ENCODE measurements at regions not wholly inside any gene's neighbourhood (a gene's known extent, or its start where the extent isn't known, plus 50 kb on each side); places are given as distances from the start of the nearest gene placed in this dataset.
"Not testable (repeated sequence)": the region's sequence is repeated elsewhere in the genome, so short reads cannot be mapped to it uniquely, and the experiment has no call there.

DNA sequence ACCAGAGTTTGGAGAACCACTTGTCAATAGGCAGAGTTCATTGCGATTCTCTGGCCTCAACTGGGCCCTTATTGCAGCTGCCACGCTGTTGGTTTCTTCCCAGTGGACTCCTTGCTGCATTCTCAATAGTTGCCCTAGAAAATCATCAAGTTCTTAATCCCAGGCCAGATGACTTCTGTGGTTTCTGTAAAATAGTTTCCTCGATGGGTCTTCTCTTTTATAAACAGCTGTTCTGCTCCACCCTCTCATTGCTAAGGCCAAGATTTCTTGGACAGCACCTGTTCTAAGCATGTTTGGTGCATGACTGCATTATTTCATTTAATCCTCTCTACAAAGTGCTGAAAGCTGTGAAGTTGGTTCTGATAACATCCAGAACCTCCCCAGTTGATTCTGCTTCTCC is 131.0 kb downstream of the BCL2L11 start:
- DNase-seq (ENCODE audit: low spot score): no peak

DNA sequence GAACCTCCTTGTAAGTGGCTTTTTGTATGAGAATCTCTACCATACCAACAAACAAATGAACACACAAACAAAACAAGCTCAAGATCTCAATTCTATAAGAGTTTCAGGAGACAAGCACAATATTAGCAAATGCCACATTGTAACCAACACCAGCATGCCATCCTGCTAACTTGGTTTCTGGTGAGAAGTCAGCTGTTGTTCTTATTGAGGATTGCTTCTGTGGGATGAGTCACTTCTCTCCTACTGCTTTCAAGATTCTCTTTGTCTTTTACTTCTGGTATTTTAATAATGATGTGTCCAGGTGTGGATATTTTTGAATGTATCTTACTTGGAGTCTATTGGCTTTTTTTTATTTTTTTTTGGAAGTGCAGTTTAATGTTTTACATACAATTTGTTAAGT is 131.7 kb downstream of the BCL2L11 start:
- no peak for DNase-seq (ENCODE audit: low spot score)

DNA sequence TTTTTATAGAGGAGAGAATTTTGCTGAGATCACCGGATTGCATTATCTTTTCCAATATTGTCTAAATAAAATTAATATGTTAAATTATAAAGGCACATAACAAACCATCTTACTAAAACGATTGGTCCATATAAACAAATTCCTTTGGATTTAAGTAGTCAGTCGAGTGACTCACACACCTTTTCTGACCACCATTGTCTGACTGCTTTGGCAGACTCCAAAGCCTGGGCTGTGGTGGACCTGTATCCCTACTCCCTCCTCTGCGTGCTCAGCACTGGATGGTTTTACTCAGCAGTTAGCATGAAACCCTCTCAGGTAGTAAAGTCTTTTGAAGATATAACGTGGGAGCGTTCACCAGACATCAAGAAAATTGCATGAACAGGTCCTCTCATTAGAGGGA is 134.2 kb downstream of the BCL2L11 start:
- not testable (repeated sequence) for DNase-seq (ENCODE audit: low spot score)

DNA sequence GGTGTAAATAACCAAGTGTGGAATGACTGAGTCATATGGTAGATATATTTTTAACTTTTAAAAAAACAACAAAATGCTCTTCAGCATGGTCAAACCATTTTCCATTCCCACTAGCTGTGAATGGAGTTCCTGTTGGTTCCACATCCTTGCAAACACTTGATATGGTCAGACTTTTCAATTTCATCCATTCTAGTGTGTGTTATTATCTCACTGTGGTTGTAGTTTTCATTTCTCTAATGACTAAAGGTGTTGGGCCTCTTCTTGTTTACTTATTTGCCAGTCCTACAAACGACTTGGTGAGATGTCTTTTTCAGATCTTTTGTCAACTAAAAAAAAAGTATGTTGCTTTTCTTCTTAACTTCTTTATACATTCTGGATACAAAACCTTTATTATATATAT is 135.9 kb downstream of the BCL2L11 start:
- DNase-seq (ENCODE audit: low spot score): not testable (repeated sequence)

DNA sequence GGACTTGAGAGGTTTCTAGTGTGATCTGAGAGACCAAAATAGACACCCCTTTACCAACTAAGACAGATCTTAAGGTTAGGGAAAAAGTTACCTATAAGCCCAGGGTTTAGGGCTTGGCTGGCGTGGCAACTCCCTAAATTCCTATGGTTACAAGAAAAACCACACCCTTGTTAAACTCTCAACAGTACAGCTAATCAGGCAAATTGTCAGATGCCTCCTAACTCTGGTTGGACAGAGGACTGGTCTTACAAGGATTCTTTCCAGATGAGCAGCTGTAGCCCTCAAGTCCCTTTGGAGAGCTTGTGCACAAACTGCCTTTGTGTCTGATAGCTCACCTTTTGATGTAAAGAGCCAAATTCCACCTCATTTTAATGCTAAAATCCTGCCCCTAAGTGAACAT is 136.9 kb downstream of the BCL2L11 start:
- not testable (repeated sequence) for DNase-seq (ENCODE audit: low spot score)

DNA sequence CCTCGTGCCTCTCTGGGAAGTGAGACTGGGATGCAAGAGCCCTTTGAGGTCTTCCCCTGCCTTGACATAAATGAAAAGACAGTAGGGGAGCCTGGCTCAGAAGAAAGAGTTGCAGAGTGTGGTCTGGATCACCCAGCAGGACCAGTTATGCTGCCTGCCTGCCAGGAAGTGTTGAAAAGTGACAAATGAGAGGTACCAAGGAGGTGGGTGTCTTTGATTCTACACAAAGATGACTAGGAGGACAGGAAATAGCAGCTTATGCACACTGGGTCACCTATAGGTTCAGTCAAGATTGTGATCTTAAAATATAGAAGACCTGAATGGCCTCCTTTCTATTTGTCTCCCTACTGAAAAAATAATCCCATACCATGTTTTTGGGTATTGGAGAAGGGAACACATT is 137.6 kb downstream of the BCL2L11 start:
- not testable (repeated sequence) for DNase-seq (ENCODE audit: low spot score)

DNA sequence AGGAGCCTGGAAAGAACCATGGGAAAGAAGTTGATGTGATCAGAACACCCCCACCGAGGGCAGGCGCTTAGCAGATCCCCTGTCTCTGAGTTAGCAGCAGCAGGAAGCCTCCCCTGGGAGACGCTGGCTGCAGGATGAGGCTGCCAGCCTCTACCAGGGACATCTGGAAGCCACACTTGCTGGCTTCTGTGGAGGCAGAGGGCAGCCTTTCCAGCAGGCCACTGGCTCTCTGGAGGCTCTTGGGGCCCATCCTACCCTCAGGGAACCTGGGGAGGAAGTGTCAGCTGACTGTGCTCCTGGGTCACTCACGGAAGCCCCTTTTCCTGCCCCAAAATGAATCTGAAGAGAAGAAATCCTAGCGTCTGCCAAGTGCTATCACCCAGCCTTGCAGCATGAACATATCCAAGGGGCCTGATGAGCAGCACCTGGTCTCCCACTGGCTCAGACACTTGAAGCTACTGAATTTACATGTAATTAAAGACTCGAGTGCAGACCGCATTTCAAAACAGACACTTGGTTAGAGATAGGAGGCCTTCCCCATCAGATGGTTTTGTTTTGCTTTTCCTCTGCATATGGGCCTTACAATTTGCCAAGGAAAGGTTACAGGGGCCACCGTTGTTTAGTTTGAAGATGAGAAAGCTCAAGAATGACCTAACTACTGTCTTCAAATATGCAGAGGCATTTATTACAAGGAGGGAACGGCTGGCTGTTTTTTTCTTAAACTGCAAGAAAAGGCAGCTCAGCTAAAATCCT is 142.1 kb downstream of the BCL2L11 start:
- DNase-seq (ENCODE audit: low spot score): not testable (repeated sequence)

DNA sequence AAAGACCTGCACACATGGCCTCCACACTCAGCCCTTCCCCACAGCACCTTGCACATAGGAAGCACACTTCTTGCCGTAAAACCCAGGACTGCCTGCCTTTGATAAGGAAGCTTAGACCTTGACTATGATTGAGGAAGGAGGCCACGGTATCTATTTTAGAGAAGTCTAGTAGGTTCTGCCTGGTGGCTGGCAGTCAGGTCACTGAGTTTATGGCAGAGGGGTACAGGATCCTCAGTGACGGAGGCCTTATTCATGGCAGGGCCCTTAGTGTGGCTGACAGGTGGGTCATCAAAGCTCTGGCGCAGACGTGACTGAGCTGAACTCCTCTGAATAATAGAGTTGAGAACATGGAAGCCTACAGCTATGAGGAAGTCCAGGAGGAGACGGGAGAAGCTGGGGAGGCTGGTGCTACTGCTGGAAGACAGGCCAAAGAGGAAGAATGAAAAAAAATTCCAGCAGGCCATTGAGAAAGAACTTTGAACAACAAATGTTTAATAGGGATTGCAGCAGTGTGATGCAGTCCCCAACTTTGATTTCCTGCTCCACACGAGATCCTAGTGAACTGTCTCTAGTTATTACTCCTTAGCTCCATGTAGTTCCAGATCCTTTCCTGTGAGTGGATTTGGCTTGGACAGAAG is 142.8 kb downstream of the BCL2L11 start:
- DNase-seq (ENCODE audit: low spot score): not testable (repeated sequence)

DNA sequence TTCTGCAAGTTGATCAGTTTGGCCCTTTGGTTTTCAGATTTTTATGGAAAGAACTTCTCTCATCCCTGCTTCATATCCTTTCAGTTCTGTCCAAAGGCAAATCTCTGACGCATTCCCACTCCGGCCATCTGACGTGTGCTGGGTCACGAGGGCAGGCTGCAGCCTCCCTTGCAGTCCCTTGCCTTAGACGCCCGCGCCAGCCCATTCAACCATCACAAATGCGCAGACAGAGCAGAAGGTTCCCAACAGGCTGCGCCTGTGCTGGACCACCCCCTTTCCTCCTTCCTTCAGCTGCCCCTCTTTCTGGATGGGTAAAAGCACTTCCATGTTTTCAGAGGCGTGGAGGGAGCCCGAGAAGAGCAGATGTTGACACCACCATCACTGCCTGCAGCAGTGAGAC is 144.2 kb downstream of the BCL2L11 start:
- DNase-seq (ENCODE audit: low spot score): not testable (repeated sequence)

DNA sequence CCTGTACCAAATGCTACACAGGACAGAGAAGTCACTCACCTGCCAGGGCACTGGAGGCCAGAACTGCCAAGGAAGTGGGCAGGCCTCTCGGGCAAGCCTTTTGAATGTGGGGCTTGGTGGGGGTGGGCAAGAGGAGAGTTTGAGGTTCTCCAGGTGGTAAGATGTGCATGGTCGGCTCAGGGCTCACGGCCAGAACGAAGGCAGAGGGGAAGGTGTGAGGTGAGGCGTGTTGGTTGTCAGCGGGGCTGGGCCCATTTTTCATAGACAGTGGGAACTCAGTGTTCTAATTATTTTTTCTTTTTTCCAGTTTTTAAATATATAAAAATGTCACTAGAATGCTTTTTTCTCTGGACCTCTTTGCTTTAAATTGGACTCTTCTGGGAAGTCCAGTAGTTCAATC is 145.8 kb downstream of the BCL2L11 start:
- DNase-seq (ENCODE audit: low spot score): not testable (repeated sequence)

DNA sequence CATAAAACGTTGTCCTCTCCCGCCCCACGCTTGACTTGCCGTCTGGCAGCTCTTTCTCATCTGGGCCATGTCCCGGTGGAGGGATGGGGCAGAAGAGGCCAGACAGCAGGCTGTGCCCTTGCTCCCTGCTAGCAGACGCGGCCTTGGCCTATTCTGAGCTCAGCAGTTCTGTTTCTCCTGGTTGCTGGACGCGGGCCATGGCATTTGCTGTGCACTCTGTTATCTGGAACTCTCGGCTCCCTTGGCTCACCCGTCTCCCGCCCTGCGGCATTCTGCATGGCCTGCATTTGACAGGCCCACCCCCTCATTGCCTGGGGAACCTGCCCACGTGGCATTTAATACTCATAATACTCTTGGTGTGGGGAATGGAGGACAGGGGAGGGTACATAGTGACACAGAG is 146.3 kb downstream of the BCL2L11 start:
- DNase-seq (ENCODE audit: low spot score): not testable (repeated sequence)

DNA sequence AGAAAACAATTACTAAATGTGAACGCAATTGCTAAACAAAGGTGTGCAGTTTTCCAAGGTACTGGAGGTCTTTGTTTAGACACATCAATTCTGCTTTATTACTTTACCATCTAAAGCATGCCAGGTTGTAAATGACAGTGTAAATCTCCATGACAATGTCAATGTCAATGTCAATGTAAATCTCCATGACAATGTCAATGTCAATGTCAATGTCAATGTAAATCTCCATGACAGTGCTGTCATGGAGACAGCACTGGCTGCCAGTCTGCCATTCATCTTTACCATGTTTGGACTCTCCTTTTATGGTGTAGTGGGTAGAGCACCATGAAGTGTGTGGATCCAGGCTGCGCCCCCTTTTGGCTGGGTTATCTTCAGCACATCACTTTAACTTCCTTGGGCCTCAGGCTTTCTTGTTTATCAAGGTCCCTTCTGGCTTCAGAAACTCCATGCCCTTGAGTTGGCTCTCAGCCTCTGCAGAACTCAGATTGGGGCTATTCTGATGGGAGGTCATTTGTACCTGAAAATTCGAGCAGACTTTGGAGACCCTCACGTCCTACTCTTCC is 149.1 kb downstream of the BCL2L11 start:
- not testable (repeated sequence) for DNase-seq (ENCODE audit: low spot score)

DNA sequence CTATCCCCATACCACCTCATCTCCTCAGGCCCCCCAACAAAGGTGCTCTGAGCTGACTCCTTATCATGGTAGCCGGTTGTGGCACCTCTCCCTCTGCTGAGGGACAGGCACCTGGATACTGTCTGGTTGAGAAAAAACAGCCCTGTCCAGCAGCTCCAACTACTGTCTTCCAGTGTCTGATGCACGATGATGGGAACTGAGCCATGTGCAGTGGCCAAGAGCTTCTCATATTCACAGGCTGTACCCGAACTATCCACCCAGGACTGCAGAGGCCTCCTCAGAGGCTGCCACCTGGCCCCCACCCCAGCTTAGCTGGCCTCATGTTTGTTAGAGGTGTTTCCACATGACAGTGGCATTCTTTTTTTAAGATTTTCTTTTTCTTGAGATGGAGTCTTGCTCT is 149.9 kb downstream of the BCL2L11 start:
- not testable (repeated sequence) for DNase-seq (ENCODE audit: low spot score)

DNA sequence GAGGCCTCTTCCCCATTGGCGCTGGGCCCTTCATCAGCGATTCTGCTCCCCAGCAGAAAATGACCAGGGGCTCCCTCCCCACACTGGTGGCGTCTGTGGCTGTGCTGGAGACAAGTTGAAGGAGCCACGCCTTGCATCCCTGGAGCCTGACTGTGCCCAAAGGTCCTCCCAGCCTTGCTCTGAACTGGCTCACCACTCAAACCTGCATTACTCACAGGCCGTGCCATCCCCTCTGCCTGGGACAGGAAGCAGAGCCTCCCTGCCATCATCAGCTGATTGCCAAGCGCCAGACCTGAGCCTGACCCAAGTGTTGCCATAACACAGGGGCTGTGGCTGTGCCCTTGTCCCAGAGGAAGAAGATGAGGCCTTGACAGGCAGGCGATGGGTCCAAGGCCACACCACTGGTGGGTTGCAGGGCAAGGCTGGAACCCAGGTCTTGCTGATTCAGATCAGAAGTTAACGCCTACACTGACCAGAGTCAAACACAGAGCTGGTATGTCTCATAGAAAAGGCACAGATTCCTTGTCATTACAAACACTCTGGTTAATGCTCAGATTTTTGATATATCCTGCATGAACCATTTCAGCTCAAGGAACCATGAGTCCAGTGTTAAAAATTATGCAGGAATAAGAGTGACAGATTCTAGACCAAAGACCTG is 151.1 kb downstream of the BCL2L11 start:
- not testable (repeated sequence) for DNase-seq (ENCODE audit: low spot score)

DNA sequence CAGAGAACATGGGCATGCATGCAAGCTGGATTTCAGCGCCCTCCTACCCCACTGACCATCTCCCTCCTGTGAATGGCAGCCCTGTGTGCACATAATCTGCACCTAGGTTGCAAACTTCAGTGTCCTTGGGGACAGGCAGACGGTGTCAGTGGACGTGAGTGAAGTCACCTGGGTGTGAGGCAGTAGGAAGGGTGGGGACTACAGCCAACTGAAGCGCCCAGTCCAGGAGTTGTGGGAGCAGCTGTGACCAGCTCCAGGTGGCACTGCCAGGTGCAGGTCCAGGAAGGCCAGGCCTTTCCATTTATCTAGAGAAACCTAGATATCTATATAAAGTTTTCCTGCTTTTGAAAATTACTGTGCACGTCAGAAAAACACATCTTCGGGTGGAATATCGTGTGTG is 152.3 kb downstream of the BCL2L11 start:
- not testable (repeated sequence) for DNase-seq (ENCODE audit: low spot score)

DNA sequence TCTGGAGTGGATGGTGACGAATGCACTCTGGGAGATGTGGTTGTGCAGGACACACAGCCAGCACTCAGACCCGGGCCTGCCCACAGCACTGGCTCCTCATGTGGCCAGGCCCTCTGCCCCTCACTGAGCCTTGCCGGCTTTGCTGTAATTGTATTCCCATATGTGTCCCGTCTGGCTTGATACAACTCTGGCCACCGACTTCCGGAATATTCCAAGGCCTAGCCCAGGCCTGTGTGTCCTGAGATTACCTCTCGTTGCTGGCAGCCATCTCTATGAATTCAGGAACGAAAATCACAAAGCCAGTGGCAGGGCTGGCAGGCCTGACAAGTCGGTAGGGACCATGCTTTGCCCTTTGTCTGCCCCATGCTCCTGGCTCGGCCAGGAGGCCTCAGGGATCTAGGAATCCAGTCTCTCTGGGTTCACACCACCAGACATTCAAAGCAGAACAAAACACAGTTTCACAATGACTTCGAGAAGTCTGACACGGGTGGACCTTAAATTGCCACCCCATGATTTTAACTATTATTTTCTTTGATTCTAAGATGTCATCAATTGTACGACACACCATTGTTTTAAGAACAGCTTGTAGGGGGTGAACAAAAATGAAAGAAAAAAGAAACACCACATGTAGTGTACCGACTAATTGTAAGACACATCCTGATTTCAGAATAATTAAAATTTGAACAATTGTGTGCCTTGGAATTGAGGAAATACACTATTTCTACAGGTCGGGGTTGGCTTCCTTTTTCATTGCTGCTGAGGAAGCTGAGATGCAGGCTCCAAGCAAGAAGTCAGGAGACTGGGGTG is 154.5 kb downstream of the BCL2L11 start:
- not testable (repeated sequence) for DNase-seq (ENCODE audit: low spot score)

DNA sequence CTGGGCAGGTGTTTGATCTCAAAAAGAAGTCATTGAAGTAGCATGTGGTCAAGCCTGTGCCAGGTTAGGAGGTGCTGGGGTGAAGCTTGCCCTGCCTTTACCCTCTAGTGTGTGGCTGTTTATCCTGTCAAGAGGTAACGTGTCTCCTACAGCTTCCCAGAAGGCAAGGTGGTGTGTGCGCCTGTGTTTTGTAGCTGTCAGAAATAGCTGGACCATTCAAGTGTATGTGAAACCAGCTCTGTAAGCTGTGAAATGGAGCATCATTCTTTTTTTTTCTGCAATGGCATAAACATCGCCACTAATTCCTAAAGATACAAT is 155.1 kb downstream of the BCL2L11 start:
- DNase-seq (ENCODE audit: low spot score): not testable (repeated sequence)

DNA sequence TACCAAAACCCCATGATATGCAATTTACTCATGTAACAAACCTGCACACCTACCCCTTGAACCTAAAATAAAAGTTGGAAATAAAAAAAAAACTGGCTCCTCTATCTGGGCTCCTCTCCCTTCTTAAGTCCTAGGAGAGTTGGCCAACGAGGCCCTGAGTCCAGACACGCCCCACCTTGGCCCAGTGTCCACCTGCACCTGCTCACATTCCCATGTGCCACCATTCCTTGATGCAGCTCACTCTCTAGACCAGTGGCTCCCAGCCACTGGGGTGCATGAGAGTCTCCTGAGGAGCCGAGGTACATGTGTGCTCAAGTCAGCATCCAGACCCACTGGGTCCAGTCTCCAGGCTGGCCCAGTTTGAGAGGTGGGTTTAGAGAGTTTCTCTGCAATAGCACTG is 157.4 kb downstream of the BCL2L11 start:
- DNase-seq (ENCODE audit: low spot score): not testable (repeated sequence)

DNA sequence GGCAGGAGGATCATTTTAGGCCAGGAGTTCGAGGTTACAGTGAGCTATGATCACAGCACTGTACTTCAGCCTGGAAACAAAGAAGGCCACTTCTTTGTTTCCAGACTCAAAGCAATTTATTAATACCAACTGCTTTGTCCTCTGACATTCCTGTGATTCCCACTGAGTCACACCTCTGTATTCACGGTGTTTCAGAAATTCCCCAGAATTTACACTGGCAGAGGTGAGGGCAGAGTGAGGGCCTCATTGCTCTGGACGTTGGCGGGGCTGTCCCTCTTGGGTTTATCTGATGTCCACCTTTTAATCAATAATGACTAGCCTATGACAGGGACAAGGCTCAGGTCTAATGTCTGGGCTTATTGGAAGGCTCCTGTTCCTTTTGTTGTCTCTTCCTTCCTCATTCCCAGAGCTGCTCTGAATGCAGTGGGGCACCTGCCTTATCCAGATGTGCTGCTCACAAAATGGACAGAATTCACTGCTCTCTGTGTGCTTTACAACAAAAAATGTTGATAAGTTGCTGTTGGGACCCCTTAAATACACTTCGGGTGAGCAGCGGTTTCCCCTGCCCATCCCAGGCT is 160.1 kb downstream of the BCL2L11 start:
- not testable (repeated sequence) for DNase-seq (ENCODE audit: low spot score)

DNA sequence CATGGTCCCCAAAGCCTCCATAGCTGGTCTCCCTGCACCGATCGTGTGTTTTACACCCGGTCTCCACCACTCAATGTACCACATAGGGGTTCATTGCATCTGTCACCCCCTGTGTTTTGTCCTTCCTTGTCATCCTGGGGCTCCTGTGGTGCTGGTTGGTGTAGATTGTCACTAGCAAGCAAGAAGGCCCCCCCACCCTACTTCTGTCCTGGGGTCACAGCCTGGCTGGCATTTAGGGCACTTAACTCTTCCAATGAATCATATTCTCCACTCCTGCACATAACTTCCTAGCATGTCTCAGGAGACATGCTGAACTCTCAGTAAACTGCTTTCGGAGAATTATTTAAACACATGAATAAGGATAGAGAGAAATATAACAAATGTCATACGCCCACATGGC is 161.4 kb downstream of the BCL2L11 start:
- DNase-seq (ENCODE audit: low spot score): not testable (repeated sequence)

Measured in activated CD4-positive, alpha-beta T cell treated with anti-CD3 and anti-CD28 coated beads, Interleukin-2, Interleukin-4, amounts not matched to agents 100 ng/mL and 50 ng/mL, durations not matched to agents 16 hours and 8 hours (primary cell).